IMR-90 (cell line): ENCODE measurements at regions not wholly inside any gene's neighbourhood (a gene's known extent, or its start where the extent isn't known, plus 50 kb on each side); places are given as distances from the start of the nearest gene placed in this dataset.

ENCODE experiments used
- BHLHE40 ChIP-seq: fragments of 150-350 bp; IDR thresholded peaks from 2 replicates; pipeline ENCODE4 v1.6.1; 2016; ENCODE audit warnings: mild to moderate bottlenecking, low read depth, low read length
- CEBPB ChIP-seq: IDR thresholded peaks from 2 replicates; pipeline ENCODE4 v1.6.1; 2012; ENCODE audit warnings: low read depth, low read length, improper control_type of control experiment
- CTCF ChIP-seq: conservative IDR thresholded peaks from 2 replicates; pipeline ENCODE4 v1.5.1; 2012; ENCODE audit warnings: mild to moderate bottlenecking, low read depth, low read length, improper control_type of control experiment
- FOS ChIP-seq: fragments of 150-350 bp; IDR thresholded peaks from 2 replicates; pipeline ENCODE4 v1.6.1; 2016; ENCODE audit warnings: low read depth, low read length
- MAFK ChIP-seq: IDR thresholded peaks from 2 replicates; pipeline ENCODE4 v1.6.1; 2012; ENCODE audit warnings: low read depth, low read length, improper control_type of control experiment
- MAZ ChIP-seq: IDR thresholded peaks from 2 replicates; pipeline ENCODE4 v1.6.1; 2012; ENCODE audit warnings: low read depth, mild to moderate bottlenecking, low read length, improper control_type of control experiment, moderate library complexity, borderline replicate concordance
- MXI1 ChIP-seq: IDR thresholded peaks from 2 replicates; pipeline ENCODE4 v1.6.1; 2012; ENCODE audit warnings: low read depth, mild to moderate bottlenecking, low read length, moderate library complexity, borderline replicate concordance
- POLR2A ChIP-seq: IDR thresholded peaks from 2 replicates; pipeline ENCODE4 v1.6.1; 2012; ENCODE audit warnings: mild to moderate bottlenecking, low read depth, low read length
- RAD21 ChIP-seq: IDR thresholded peaks from 2 replicates; pipeline ENCODE4 v1.6.1; 2012; ENCODE audit warnings: low read length, improper control_type of control experiment
- RCOR1 ChIP-seq: IDR thresholded peaks from 2 replicates; pipeline ENCODE4 v1.6.1; 2012; ENCODE audit warnings: mild to moderate bottlenecking, low read length, improper control_type of control experiment; ENCODE audit not compliant: insufficient replicate concordance
- RFX5 ChIP-seq: IDR thresholded peaks from 2 replicates; pipeline ENCODE4 v1.8.0; 2012; ENCODE audit warnings: low read depth, mild to moderate bottlenecking, low read length, moderate library complexity
- SMC3 ChIP-seq: fragments of 150-350 bp; IDR thresholded peaks from 2 replicates; pipeline ENCODE4 v1.6.1; 2016; ENCODE audit warnings: low read depth, mild to moderate bottlenecking, antibody characterized with exemption, low read length, moderate library complexity

GRCh38 chr4:14347526-14347925 is 654.8 kb upstream of the CPEB2 start:
- TF ChIP-seq CTCF (no peak), POLR2A (no peak), CEBPB (no peak), RFX5 (no peak), MXI1 (no peak), BHLHE40 (no peak), MAFK (no peak), FOS (no peak), RAD21 (no peak), RCOR1 (no peak), SMC3 (no peak), MAZ (no peak)
